Adipocyte (in vitro differentiated cells): ENCODE measurements at regions not wholly inside any gene's neighbourhood (a gene's known extent, or its start where the extent isn't known, plus 50 kb on each side); places are given as distances from the start of the nearest gene placed in this dataset.

ENCODE experiments used
- DNase-seq: peaks from one replicate; pipeline ENCODE4 v3.0.0-alpha.2; 2015; ENCODE audit warnings: low read depth
- H3K27me3 ChIP-seq: replicated peaks from 2 replicates; pipeline ENCODE4 v1.7.0; 2013; ENCODE audit warnings: mild to moderate bottlenecking, low read length, moderate library complexity; ENCODE audit not compliant: control insufficient read depth, insufficient read depth
- H3K36me3 ChIP-seq: 2 replicates; pipeline ENCODE4 v1.7.0; 2013; ENCODE audit warnings: low read length, mild to moderate bottlenecking, moderate library complexity; ENCODE audit not compliant: control insufficient read depth, insufficient read depth, severe bottlenecking
- H3K4me1 ChIP-seq: 2 replicates; pipeline ENCODE4 v1.7.0; 2013; ENCODE audit warnings: mild to moderate bottlenecking, low read length, moderate library complexity; ENCODE audit not compliant: control insufficient read depth, insufficient read depth
- H3K4me3 ChIP-seq: 2 replicates; pipeline ENCODE4 v1.7.0; 2013; ENCODE audit warnings: mild to moderate bottlenecking, low read length, moderate library complexity
- H3K9ac ChIP-seq: 2 replicates; pipeline ENCODE4 v1.7.0; 2013; ENCODE audit warnings: mild to moderate bottlenecking, low read length, moderate library complexity
- H3K9me3 ChIP-seq: 2 replicates; pipeline ENCODE4 v1.7.0; 2013; ENCODE audit warnings: mild to moderate bottlenecking, low read length, moderate library complexity; ENCODE audit not compliant: control insufficient read depth

DNA sequence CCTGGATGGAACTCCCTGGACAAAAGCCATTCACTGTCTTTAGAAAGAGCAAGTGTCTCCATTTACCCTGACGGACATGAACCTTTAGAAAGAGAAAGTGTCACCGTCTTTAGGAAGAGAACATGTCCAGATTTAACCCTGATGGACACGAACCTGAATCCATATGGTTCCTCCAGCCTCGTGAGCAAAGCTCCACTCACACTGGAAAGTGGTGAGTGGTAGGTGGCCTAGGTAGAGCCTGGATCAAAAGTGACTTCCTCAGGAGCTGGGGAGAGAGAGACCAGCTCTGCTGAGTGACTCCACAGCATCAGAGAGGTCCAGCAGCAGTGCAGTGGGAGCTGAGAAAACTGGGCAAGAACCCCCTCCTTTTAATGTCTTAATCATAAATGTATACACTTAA, 59.8 kb upstream of the IRS2 start:
- H3K27me3 ChIP-seq = peaks cover 15% of the 10 kb centered on the region
- no peak overlapping the region for H3K4me3 ChIP-seq
- no peaks in the 10 kb centered on the region for H3K9me3 ChIP-seq
- H3K9ac ChIP-seq = no peak overlapping the region
- H3K36me3 ChIP-seq = no peaks in the 10 kb centered on the region
- H3K4me1 ChIP-seq = no peaks in the 10 kb centered on the region
- DNase-seq = no peak

DNA sequence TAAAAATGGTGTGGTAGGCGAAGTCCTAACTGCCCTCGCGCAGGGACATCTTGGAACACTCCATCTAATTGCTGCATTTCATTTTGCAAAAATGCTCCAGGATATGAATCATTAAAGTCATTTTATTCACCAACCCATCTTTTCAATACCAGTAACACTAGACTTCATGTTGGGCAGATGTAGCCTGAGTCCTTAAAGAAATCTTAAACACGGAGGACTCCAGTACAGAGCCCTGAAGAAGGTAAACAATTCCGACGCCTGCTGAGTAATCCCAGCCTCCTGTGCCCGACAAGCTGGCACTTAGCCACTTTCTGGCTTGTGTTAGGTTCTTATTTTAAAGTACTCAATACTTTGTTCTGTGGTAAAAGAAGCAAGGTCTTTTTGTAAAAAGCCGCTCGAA, 58.0 kb upstream of the IRS2 start:
- peaks cover 7% of the 10 kb centered on the region for H3K27me3 ChIP-seq
- DNase-seq = peak; percentile 70

DNA sequence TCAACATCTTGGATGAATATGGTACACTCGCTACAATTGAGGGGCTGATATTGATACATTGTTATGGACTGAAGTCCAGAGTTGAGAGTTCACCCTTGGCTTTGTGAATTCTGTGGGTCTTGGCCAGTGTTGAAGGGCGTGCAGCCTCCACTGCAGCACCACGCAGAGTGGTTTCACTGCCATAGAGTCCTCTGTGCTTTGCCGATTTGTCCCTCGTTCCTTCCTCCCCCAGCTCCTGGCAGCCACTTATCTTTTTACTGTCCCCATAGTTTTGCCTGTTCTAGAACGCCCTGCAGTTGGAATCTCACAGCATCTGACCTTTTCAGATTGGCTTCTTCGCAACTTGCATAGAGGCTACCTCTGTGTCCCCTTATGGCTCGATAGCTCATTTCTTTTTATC, 57.3 kb upstream of the IRS2 start:
- Histone ChIP-seq H3K36me3 (no peaks in the 10 kb centered on the region), H3K9me3 (no peaks in the 10 kb centered on the region), H3K27me3 (peaks cover 7% of the 10 kb centered on the region), H3K4me3 (no peak overlapping the region), H3K4me1 (no peaks in the 10 kb centered on the region), H3K9ac (no peak overlapping the region)
- DNase-seq = no peak

More for the DNA sequence above, 58.0 kb upstream of the IRS2 start:
- Histone ChIP-seq H3K9me3 (no peaks in the 10 kb centered on the region), H3K36me3 (no peaks in the 10 kb centered on the region), H3K9ac (no peak overlapping the region), H3K4me1 (no peaks in the 10 kb centered on the region), H3K4me3 (no peak overlapping the region)

DNA sequence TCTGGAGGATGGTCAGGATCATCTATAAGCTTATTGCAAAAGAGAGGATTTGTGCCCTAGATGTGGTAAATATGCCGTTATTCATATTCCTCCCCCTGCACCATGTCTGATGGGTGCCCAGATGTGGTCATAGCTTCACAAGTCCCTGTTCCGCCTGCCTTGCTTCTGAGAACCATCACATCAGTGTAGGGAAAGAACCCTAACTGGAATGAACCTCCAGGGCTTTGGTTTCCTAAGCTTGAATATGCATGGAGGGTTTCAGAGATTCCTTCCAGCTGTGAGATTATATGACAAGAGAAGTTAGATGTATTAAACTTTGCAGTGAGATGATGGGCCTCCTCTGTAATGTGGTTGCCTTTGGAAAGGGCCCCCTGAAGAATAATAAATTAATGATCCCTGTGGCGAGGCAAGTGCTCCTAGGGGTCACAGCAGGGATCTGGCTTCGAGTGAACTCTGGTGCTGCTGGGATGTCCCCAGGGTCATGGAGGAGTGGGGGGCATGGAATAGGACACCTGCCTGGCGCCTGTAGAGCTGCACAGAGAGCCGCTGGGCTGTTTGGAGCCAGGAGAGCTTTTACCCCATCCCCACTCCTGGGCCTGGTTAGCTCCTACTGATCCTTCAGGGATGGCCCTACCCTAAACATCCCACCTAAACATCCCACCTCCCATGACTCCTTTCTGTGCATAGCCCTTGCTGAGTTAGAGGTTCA, 56.0 kb upstream of the IRS2 start:
- H3K9me3 ChIP-seq = no peaks in the 10 kb centered on the region
- H3K4me3 ChIP-seq = no peak overlapping the region
- H3K27me3 ChIP-seq = peaks cover 7% of the 10 kb centered on the region
- no peak overlapping the region for H3K9ac ChIP-seq
- no peaks in the 10 kb centered on the region for H3K4me1 ChIP-seq
- H3K36me3 ChIP-seq = no peaks in the 10 kb centered on the region
- DNase-seq = no peak

DNA sequence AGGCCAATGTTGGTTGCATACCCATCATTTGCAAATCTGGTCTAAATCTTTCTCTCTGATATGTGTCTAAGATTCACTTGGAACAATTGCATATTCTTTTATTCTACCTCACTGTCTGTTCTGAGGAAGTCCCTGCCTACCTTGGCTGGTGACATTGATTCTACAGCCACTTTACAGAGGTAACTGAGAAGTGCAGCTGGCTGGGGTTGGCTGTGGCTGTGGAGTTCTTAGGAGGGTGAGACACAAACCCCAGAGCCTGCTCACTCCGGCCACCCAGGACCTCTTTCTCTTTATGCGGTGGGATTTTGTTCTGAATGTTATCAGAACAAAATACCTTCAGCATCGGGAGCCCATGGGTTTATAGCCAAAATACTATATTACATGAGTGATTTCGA, 54.5 kb upstream of the IRS2 start:
- Histone ChIP-seq H3K36me3 (no peaks in the 10 kb centered on the region), H3K9me3 (no peaks in the 10 kb centered on the region), H3K27me3 (peaks cover 2% of the 10 kb centered on the region), H3K9ac (no peak overlapping the region), H3K4me1 (no peaks in the 10 kb centered on the region), H3K4me3 (no peak overlapping the region)
- DNase-seq = no peak

DNA sequence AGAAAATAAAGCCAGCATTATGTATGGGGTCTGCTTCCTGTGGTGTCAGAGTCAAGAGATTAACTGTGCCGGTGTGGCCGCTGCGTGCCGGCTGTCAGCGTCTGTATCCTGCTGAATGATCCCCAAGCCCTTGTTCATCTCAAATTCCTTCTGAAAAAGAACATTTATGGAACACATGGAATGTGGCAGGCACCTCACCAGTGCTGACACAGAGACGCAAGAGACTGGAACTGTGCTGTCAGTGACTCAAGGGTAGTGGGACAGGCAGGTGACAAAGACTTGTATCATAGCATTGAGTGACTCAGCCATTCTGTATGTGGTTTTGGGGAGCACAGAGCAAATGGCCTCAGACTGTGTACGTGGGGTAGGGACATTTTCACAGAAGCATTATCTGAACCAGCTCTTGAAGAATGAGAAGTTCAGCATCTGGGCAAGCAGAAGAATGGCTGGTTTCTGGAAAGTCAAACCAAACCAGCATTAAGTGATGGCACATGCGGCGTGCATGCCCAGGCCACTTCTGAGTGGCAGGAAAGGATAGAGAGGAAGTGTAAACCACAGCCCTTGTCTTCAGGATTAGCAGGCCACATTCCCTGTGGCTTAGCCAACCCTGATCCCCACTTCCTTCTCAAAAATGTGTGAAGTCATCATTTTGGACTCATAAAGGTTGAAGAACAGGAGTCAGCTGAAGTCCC, 54.0 kb upstream of the IRS2 start:
- Histone ChIP-seq H3K4me3 (no peak overlapping the region), H3K27me3 (no peaks in the 10 kb centered on the region), H3K9ac (no peak overlapping the region), H3K9me3 (no peaks in the 10 kb centered on the region), H3K36me3 (no peaks in the 10 kb centered on the region), H3K4me1 (no peaks in the 10 kb centered on the region)
- peak; percentile 54 for DNase-seq

DNA sequence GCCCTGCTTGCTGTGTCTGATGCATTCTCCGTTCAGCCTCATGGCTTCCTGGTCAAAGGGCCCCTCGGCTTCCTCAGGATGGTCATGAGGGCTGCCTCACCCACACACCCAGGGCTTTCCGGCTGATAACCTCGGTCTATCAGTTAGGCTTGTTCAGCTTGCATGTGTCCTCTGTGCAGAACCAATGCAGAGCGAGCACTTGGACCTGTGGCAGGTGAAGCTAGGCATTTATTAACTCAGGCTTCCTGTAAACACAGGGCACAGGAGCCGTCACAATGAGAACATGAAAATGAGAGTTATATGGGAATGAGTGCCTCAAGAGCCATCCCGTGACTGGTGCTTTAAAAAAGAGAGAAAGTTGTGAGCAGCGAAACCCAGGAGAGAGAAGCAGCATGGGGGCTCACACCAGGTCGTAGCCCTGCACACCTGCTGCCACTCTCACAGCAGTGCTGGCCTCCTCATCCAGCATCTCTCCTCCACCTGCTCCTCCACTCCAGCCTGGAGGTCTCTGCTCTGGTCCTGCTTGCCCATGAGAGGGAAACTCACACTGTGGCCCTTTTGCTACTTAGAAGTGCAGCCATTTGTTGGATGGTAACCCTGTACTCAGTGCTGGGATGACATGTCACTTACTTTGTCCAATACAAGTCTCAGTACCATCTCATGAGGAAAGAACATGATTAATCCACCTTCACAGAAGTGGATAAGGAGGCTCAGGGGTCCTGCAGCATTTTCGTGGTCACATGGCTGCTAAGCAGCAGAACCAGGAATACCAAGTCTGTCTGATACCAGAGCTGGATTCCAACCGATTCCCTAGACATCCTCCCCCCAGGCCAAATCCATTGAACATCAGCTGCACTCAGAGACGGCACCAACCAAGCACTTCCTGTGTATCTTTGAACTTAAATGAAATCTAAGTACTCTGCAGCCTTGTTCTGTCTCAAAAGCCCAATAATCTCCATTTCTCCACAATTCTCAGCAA, 50.5 kb upstream of the IRS2 start:
- H3K9ac ChIP-seq = no peak overlapping the region
- DNase-seq = no peak
- H3K4me1 ChIP-seq = no peaks in the 10 kb centered on the region
- H3K36me3 ChIP-seq = no peaks in the 10 kb centered on the region
- no peak overlapping the region for H3K4me3 ChIP-seq
- no peaks in the 10 kb centered on the region for H3K9me3 ChIP-seq
- no peaks in the 10 kb centered on the region for H3K27me3 ChIP-seq
